ENCODE measurements at regions not wholly inside any gene's neighbourhood (a gene's known extent, or its start where the extent isn't known, plus 50 kb on each side); places are given as distances from the start of the nearest gene placed in this dataset.

DNA sequence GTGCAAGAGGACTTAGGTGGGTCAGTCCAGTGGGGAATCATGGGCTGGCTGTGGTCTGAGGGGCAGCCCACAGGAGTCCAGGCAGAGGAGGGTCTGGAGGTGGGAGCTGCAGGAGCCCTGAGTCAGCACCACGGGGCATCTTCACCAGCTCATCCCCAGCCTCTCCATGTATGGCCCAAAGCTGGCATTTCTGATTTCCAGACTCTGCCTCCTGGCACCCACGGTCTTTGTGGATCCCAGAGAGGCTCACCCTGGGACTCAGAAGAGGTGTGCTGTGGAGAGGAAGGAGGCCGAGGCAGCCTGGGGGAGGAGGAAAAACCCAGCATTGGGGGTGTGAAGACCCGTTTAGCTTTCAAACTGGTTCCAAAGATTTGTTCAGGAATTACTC, 64.5 kb upstream of the KLF13 start:
- no peak for DNase-seq (ENCODE audit: low read depth in 2 of 2)

GRCh38 chr15:31262901-31263671, 63.5 kb upstream of the KLF13 start:
- DNase-seq (ENCODE audit: low read depth in 2 of 2), result no peak

DNA sequence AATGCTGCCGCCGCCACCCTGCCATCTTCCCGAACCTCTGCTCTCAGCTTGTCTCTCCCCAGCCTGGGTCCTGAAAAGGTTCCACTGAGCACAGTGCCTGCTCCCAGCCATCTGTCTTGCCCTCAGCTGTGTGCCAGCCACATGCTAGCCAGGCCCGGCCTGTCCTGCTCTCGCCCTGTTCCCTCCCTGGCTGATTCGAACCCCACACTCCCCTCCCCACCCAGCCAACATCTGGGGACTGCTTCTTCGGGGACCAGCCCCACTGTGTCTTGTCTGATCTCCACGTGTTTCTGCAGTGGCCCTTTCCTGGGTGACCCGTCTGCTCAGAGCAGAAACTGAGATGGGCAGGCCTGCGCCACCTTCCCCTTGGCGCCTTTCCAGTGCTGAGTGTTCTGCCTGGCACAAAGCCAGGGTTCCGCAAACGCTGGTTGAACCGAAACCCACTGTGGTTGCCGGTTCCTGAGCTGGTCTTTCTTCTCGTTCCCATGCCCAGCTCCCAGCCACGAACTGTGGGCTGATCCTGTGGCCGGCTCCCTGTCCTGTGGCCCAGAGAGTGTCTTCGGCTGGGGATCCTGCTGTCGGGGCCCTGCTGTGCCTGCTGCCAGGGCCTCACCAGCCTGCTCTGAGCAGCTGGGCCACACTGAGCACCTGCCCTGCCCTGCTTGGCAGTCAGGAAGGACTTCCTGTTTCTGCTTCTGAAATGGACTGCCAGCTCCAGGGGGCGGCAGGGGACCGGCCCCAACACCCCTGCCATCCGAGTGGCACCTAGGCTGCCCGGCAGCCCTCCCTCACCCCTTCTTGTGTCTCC, 62.7 kb upstream of the KLF13 start:
- DNase-seq (ENCODE audit: low read depth in 2 of 2), result peak; percentile 41 to 50

GRCh38 chr15:31264559-31265089, 62.0 kb upstream of the KLF13 start:
- no peak for DNase-seq (ENCODE audit: low read depth in 2 of 2)

- DNase-seq (ENCODE audit: low read depth in 2 of 2), result no peak
These were observed 61.4 kb upstream of the KLF13 start for GRCh38 chr15:31265090-31265870.

- DNase-seq (ENCODE audit: low read depth in 2 of 2), result peak; percentile 20 to 34
These were observed 60.5 kb upstream of the KLF13 start for GRCh38 chr15:31265871-31266711.

- DNase-seq (ENCODE audit: low read depth in 2 of 2), result no peak
These were observed 59.9 kb upstream of the KLF13 start for GRCh38 chr15:31266712-31267111.

- DNase-seq (ENCODE audit: low read depth in 2 of 2), result no peak
These were observed 59.2 kb upstream of the KLF13 start for GRCh38 chr15:31267161-31268107.

DNA sequence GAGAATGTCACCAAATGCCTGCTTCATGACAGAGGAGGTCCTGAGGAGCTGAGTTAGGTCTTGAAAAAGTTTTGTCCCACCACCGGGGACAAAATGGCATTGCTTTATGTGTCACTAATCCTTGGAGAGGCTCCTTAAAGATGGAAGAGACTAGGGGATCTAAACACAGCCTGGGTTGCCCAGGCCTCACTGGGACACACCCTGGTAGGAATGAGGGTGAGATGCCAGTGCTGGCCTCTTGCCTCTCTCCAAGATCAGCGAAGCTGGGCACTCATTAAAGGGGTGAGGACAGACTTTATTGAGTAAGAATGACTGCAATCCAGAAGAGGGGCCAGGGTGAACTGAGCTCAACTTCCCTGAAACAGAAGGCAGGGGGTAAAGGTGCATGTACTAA, 58.5 kb upstream of the KLF13 start:
- DNase-seq (ENCODE audit: low read depth in 2 of 2), result no peak

DNA sequence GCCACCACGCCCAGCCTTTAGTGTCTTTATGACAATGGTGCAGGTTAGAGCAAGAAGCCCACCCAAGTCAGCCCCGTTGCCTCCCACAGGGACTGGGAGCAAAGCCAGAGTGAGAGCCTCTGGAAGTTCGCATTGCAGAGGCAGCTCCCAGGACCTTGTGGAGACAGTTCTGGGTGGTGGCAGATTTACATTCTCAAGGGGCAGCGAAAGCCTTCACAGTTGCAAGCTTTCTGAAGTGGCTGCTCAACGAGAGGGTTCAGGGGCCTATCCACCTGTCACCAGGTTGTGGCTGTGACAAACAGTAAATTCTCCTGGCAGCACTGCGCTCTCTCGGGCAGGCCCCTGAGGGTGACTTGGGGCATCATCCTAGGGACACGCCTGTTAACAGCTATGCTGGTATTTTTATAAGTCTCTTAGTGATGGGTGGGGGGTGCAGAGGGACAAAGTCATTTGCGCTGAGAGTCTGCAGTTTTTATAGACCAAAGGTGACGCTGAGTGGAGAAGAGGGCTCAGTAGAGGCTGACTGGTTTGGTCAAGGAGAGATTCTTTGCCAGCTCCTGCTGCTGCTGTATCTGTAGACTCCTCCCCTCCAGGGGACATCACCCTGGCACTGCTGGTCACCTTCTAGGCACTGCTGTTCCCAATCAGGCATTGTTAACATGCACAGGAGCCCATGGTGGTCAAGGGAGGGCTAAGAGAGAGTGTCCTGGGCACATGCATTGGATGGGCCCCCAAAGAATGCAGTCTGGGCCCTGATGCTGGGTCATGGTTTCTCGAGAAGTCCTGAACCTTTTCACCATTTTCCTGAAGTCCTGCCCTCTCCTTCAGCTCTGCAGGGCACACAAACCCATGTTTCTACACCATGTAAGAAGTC, 57.5 kb upstream of the KLF13 start:
- DNase-seq (ENCODE audit: low read depth in 2 of 2), result no peak

GRCh38 chr15:31269816-31270575, 56.6 kb upstream of the KLF13 start:
- DNase-seq (ENCODE audit: low read depth in 2 of 2), result no peak

- no peak for DNase-seq (ENCODE audit: low read depth in 2 of 2)
These were observed 55.9 kb upstream of the KLF13 start for GRCh38 chr15:31270767-31271166.

DNA sequence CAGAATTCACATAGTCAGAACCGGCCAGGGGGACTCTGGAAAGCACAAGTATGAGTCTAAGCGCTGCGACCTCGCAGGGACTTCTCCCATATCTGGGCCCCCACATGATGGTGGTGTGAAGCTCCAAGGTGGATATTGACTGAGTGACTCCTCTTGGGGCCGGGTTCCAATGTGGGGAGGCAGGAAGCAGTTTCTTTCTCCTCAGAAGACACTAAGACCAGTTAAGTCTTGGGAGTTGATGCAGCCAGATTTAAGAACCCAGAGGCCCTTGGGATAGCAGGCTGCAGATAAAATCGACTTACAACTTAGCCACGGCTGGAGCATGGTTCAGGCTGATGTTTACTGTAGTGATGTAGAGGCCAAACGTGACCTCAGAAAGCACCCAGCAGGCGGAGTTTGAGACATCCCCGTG, 55.4 kb upstream of the KLF13 start:
- no peak for DNase-seq (ENCODE audit: low read depth in 2 of 2)

DNA sequence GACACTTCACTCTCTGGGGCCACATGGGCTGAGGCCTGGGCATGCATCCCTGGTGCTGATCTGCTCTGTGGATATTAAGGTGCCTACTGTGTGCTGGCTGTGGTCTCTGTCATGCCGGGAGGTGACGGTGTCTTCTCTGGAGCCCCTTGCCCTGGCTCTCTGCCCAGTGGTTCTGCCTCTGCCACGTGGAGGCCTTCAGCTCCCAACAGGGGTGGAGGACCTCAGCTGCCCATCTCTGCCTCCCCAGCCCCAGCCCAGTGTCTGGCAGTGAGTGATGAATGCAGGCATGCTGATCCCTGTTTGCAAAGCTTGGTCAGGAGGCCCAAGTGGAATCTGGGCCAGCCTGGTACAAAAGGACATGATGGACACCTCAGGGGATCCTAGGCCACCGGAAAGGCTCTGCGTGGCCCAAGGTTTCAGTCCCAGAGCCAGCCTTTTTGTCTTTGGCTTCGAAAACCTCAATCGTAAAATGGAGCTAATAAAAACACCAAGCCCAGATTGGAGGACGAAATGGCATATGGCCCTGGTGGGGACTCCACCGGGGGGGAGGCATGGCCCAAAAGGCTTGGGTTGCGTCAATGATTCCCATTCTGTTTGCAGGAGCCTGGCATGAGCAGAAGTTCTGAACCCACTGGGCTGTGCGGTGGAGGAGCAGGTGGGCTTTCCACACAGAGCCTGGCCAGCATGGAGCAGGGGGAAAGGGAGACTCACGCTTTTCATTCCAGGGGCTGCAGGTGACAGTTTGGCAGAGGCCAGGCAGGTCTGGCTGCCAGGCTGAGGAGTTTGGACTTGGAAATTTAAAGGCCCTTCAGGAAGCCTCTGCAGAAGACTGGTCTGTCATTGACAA, 54.7 kb upstream of the KLF13 start:
- DNase-seq (ENCODE audit: low read depth in 2 of 2), result no peak

GRCh38 chr15:31272558-31273257, 53.9 kb upstream of the KLF13 start:
- DNase-seq (ENCODE audit: low read depth in 2 of 2), result no peak

DNA sequence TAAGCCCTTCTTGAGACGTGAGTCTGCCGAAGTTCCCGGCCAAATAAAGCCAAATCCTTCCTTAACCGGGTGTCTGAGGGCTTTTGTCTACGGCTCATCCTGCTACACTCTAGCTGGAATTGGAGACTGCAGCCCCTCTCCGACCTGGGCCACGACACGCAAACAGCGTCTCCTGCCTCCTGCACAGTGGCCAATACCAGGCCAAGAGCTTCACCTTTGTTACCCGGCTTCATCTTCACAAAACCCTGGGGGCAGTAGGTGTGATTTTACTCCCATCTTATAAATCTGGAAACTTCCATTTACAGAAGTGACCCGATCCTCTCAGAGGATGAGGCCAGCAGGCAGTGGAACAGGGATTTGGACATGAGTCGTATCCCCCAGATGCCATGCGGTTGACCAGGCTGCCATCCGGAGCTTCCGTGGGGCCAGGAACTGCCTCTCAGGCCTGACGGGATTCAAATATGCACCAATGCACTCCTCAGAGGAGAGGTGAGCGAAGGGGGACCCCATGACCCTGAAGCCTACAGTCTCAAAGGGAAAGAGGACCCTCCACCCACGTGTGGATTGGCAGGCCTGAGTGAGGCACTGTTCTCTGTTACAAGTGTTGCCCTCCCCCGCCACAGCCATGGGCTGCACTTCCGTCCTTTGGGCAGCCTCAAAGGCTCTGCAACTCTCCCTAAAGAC, 53.2 kb upstream of the KLF13 start:
- no peak for DNase-seq (ENCODE audit: low read depth in 2 of 2)

Data from activated CD8-positive, alpha-beta memory T cell treated with anti-CD3 and anti-CD28 coated beads for 4 hours (primary cell).